ENCODE measurements at regions not wholly inside any gene's neighbourhood (a gene's known extent, or its start where the extent isn't known, plus 50 kb on each side); places are given as distances from the start of the nearest gene placed in this dataset.

GRCh38 chr16:54453871-54454270, 167.3 kb upstream of the IRX3 start:
- TF ChIP-seq ZNF274 (IDR thresholded peaks at IDR 0.05; ENCODE audit: low read depth, low read length) (no peak), YY1 (IDR thresholded peaks at IDR 0.05; ENCODE audit: insufficient read depth, insufficient read length) (no peak), SUZ12 (IDR thresholded peaks at IDR 0.05; ENCODE audit: extremely low read depth, insufficient read depth, insufficient read length) (no peak)

All from NT2/D1 (cell line).